Neural cell (in vitro differentiated cells): ENCODE measurements at regions not wholly inside any gene's neighbourhood (a gene's known extent, or its start where the extent isn't known, plus 50 kb on each side); places are given as distances from the start of the nearest gene placed in this dataset.

ENCODE experiments used
- H2AFZ ChIP-seq: fragments of 200-600, 300-800 bp; sonication (generic), shearing (Covaris generic); 2 replicates; pipeline ENCODE4 v1.6.0; 2014; ENCODE audit warnings: low read depth, mild to moderate bottlenecking, antibody characterized with exemption, low read length, moderate library complexity
- H3F3A ChIP-seq: fragments of 200-600 bp; shearing (Covaris generic); 2 replicates; pipeline ENCODE4 v1.6.1; 2016; ENCODE audit warnings: mild to moderate bottlenecking, moderate library complexity, mixed read lengths, antibody characterized with exemption, low read length; ENCODE audit not compliant: insufficient read depth, poor library complexity, severe bottlenecking
- H3K27ac ChIP-seq: fragments of 200-600, 300-800 bp; sonication (generic), shearing (Covaris generic); 2 replicates; pipeline ENCODE4 v1.5.1; 2014; ENCODE audit warnings: mild to moderate bottlenecking, low read length, moderate library complexity
- H3K27me3 ChIP-seq: fragments of 300-800, 200-600 bp; sonication (generic), shearing (Covaris generic); 2 replicates; pipeline ENCODE4 v1.6.0; 2014; ENCODE audit warnings: mild to moderate bottlenecking, low read depth, low read length, moderate library complexity; ENCODE audit not compliant: insufficient read depth
- H3K36me3 ChIP-seq: fragments of 300-800, 200-600 bp; sonication (generic), shearing (Covaris generic); 2 replicates; pipeline ENCODE4 v1.5.1; 2014; ENCODE audit warnings: mild to moderate bottlenecking, antibody characterized with exemption, low read length, moderate library complexity; ENCODE audit not compliant: insufficient read depth
- H3K4me2 ChIP-seq: fragments of 300-800, 200-600 bp; sonication (generic), shearing (Covaris generic); 2 replicates; pipeline ENCODE4 v1.6.0; 2014; ENCODE audit warnings: mild to moderate bottlenecking, low read length
- H3K4me3 ChIP-seq: fragments of 300-800, 200-600 bp; sonication (generic), shearing (Covaris generic); 2 replicates; pipeline ENCODE4 v1.5.1; 2014; ENCODE audit warnings: mild to moderate bottlenecking, low read length, moderate library complexity
- H3K79me2 ChIP-seq: fragments of 200-600 bp; shearing (Covaris generic); replicated peaks from 2 replicates; pipeline ENCODE4 v1.6.0; 2014; ENCODE audit warnings: mild to moderate bottlenecking, low read length, moderate library complexity; ENCODE audit not compliant: insufficient read depth
- H3K9ac ChIP-seq: fragments of 300-800, 200-600 bp; sonication (generic), shearing (Covaris generic); 2 replicates; pipeline ENCODE4 v1.6.1; 2016; ENCODE audit warnings: mild to moderate bottlenecking, low read length, mixed read lengths
- H3K9me2 ChIP-seq: fragments of 200-600 bp; shearing (Covaris generic); 2 replicates; pipeline ENCODE4 v1.6.1; 2016; ENCODE audit warnings: mild to moderate bottlenecking, low read length, mixed read lengths; ENCODE audit not compliant: insufficient read depth
- H3K9me3 ChIP-seq: fragments of 200-600, 300-800 bp; sonication (generic), shearing (Covaris generic); 2 replicates; pipeline ENCODE4 v1.6.1; 2016; ENCODE audit warnings: mild to moderate bottlenecking, mixed run types, low read length, moderate library complexity, mixed read lengths
- H4K20me1 ChIP-seq: fragments of 200-600 bp; shearing (Covaris generic); 2 replicates; pipeline ENCODE4 v1.6.1; 2016; ENCODE audit warnings: mild to moderate bottlenecking, mixed run types; ENCODE audit not compliant: insufficient read depth
- CTCF ChIP-seq: fragments of 450-650 bp; IDR thresholded peaks from 2 replicates; pipeline ENCODE4 v1.5.1; 2014; ENCODE audit warnings: antibody characterized with exemption, mild to moderate bottlenecking, moderate library complexity; ENCODE audit not compliant: poor library complexity, severe bottlenecking
- EP300 ChIP-seq: fragments of 450-650 bp; conservative IDR thresholded peaks from 2 replicates; pipeline ENCODE4 v1.6.1; 2014; ENCODE audit warnings: antibody characterized with exemption, mild to moderate bottlenecking, moderate library complexity; ENCODE audit not compliant: poor library complexity, severe bottlenecking
- EZH2 ChIP-seq: fragments of 200-600, 300-800 bp; shearing (Covaris generic), sonication (generic); IDR thresholded peaks from 2 replicates; pipeline ENCODE4 v1.6.1; 2014; ENCODE audit warnings: antibody characterized with exemption, low read length, borderline replicate concordance, mild to moderate bottlenecking; ENCODE audit not compliant: insufficient read depth, poor library complexity, severe bottlenecking
- MXI1 ChIP-seq: fragments of 450-650 bp; conservative IDR thresholded peaks from 2 replicates; pipeline ENCODE4 v1.6.1; 2014; ENCODE audit warnings: antibody characterized with exemption, mild to moderate bottlenecking; ENCODE audit not compliant: poor library complexity, severe bottlenecking
- POLR2AphosphoS5 ChIP-seq: IDR thresholded peaks from 2 replicates; pipeline ENCODE4 v1.6.1; 2012
- RAD21 ChIP-seq: fragments of 450-650 bp; conservative IDR thresholded peaks from 2 replicates; pipeline ENCODE4 v1.6.1; 2014; ENCODE audit warnings: antibody characterized with exemption, mild to moderate bottlenecking, moderate library complexity
- REST ChIP-seq: IDR thresholded peaks from 2 replicates; pipeline ENCODE4 v1.6.1; 2012; ENCODE audit warnings: borderline replicate concordance
- SMC3 ChIP-seq: fragments of 450-650 bp; conservative IDR thresholded peaks from 2 replicates; pipeline ENCODE4 v1.6.1; 2014; ENCODE audit warnings: antibody characterized with exemption, mild to moderate bottlenecking, moderate library complexity; ENCODE audit not compliant: poor library complexity
- TAF1 ChIP-seq: IDR thresholded peaks from 2 replicates; pipeline ENCODE4 v1.6.1; 2012; ENCODE audit warnings: low read depth

GRCh38 chr2:199704358-199705238 lies 146.4 kb downstream of the FTCDNL1 start:
- no peak overlapping the region for H3K4me2 ChIP-seq
- H3K9me3 ChIP-seq, result no peaks in the 10 kb centered on the region
- TF ChIP-seq POLR2AphosphoS5 (no peak), CTCF (no peak), MXI1 (no peak), REST (no peak), SMC3 (no peak), EP300 (no peak), TAF1 (no peak), EZH2 (no peak), RAD21 (no peak)
- H3K27me3 ChIP-seq, result no peaks in the 10 kb centered on the region
- no peaks in the 10 kb centered on the region for H4K20me1 ChIP-seq
- no peaks in the 10 kb centered on the region for H3K79me2 ChIP-seq
- H3K36me3 ChIP-seq, result no peaks in the 10 kb centered on the region
- no peak overlapping the region for H2AFZ ChIP-seq
- H3K9me2 ChIP-seq, result no peaks in the 10 kb centered on the region
- no peak overlapping the region for H3K4me3 ChIP-seq
- H3F3A ChIP-seq, result no peaks in the 10 kb centered on the region
- H3K27ac ChIP-seq, result no peak overlapping the region
- H3K9ac ChIP-seq, result no peak overlapping the region

GRCh38 chr2:199703199-199703598 lies 147.8 kb downstream of the FTCDNL1 start:
- no peaks in the 10 kb centered on the region for H4K20me1 ChIP-seq
- H3K4me2 ChIP-seq, result no peak overlapping the region
- H3K79me2 ChIP-seq, result no peaks in the 10 kb centered on the region
- no peaks in the 10 kb centered on the region for H3K9me2 ChIP-seq
- H2AFZ ChIP-seq, result no peak overlapping the region
- H3K9ac ChIP-seq, result no peak overlapping the region
- no peak overlapping the region for H3K27ac ChIP-seq
- no peaks in the 10 kb centered on the region for H3K27me3 ChIP-seq
- no peak overlapping the region for H3K4me3 ChIP-seq
- no peaks in the 10 kb centered on the region for H3K36me3 ChIP-seq
- no peaks in the 10 kb centered on the region for H3K9me3 ChIP-seq
- TF ChIP-seq EP300 (no peak), TAF1 (no peak), CTCF (no peak), EZH2 (no peak), SMC3 (no peak), POLR2AphosphoS5 (no peak), MXI1 (no peak), REST (no peak), RAD21 (no peak)
- H3F3A ChIP-seq, result no peaks in the 10 kb centered on the region
